HEK293T (cell line): ENCODE measurements at regions not wholly inside any gene's neighbourhood (a gene's known extent, or its start where the extent isn't known, plus 50 kb on each side); places are given as distances from the start of the nearest gene placed in this dataset.

ENCODE experiments used
- CTCF ChIA-PET: fragments of 350-600 bp; formaldehyde crosslinking; extraction: SDS; loops from one replicate; lab custom pipeline; 2021; ENCODE audit warnings: antibody characterized with exemption, inconsistent platforms; lab: Yijun Ruan, JAX
- POLR2A ChIA-PET: fragments of 350-600 bp; formaldehyde crosslinking; extraction: SDS; loops from one replicate; lab custom pipeline; 2020; ENCODE audit warnings: antibody characterized with exemption, inconsistent platforms; lab: Yijun Ruan, JAX
- DNase-seq: peaks from one replicate; pipeline ENCODE4 v3.0.0; 2012; ENCODE audit warnings: mixed read lengths; ENCODE audit errors: extremely low spot score
- ARNT ChIP-seq: fragments of 450-650 bp; IDR thresholded peaks from 2 replicates; pipeline ENCODE4 v1.6.1; 2017; ENCODE audit warnings: mild to moderate bottlenecking
- BHLHE40 ChIP-seq: fragments of 450-650 bp; IDR thresholded peaks from 2 replicates; pipeline ENCODE4 v1.6.1; 2016; ENCODE audit warnings: mild to moderate bottlenecking, moderate library complexity, borderline replicate concordance
- CTBP1 ChIP-seq: fragments of 450-650 bp; IDR thresholded peaks from 2 replicates; pipeline ENCODE4 v1.6.1; 2016; ENCODE audit warnings: borderline replicate concordance
- ELF4 ChIP-seq: fragments of 450-650 bp; IDR thresholded peaks from 2 replicates; pipeline ENCODE4 v1.6.1; 2017; ENCODE audit warnings: antibody characterized with exemption
- FOXA1 ChIP-seq: fragments of 450-650 bp; IDR thresholded peaks from 2 replicates; pipeline ENCODE4 v1.6.1; 2016; ENCODE audit warnings: mild to moderate bottlenecking
- FOXK2 ChIP-seq: fragments of 450-650 bp; IDR thresholded peaks from 2 replicates; pipeline ENCODE4 v1.6.1; 2016; ENCODE audit warnings: mild to moderate bottlenecking
- FOXM1 ChIP-seq: fragments of 450-650 bp; IDR thresholded peaks from 2 replicates; pipeline ENCODE4 v1.6.1; 2017; ENCODE audit warnings: mild to moderate bottlenecking, borderline replicate concordance
- HDGF ChIP-seq: fragments of 450-650 bp; IDR thresholded peaks from 2 replicates; pipeline ENCODE4 v1.6.1; 2017; ENCODE audit warnings: antibody characterized with exemption, borderline replicate concordance
- L3MBTL2 ChIP-seq: fragments of 450-650 bp; conservative IDR thresholded peaks from 2 replicates; pipeline ENCODE4 v1.6.1; 2016; ENCODE audit warnings: mild to moderate bottlenecking
- LEF1 ChIP-seq: fragments of 450-650 bp; IDR thresholded peaks from 2 replicates; pipeline ENCODE4 v1.6.1; 2017; ENCODE audit warnings: mild to moderate bottlenecking, borderline replicate concordance
- NFRKB ChIP-seq: fragments of 450-650 bp; IDR thresholded peaks from 2 replicates; pipeline ENCODE4 v1.6.1; 2016; ENCODE audit warnings: mild to moderate bottlenecking, moderate library complexity
- SP1 ChIP-seq: fragments of 450-650 bp; IDR thresholded peaks from 2 replicates; pipeline ENCODE4 v1.6.1; 2017
- SUZ12 ChIP-seq: fragments of 450-650 bp; IDR thresholded peaks from 2 replicates; pipeline ENCODE4 v1.6.1; 2016; ENCODE audit warnings: mild to moderate bottlenecking
- TARDBP ChIP-seq: fragments of 450-650 bp; IDR thresholded peaks from 2 replicates; pipeline ENCODE4 v1.6.1; 2016
- ZNF384 ChIP-seq: fragments of 450-650 bp; IDR thresholded peaks from 2 replicates; pipeline ENCODE4 v1.6.1; 2016
- TF ChIP-seq, protein P1 (sequence below): fragments of 450-650 bp; IDR thresholded peaks from 2 replicates; pipeline ENCODE4 v1.6.1; 2016

- no peak for TF ChIP-seq ZNF384
- TF ChIP-seq FOXM1 = no peak
- TF ChIP-seq LEF1 = no peak
- CTCF ChIA-PET = no interaction called here
- POLR2A ChIA-PET = no interaction called here
- DNase-seq = no peak
These were observed 440.4 kb downstream of the CCDC85A start for GRCh38 chr2:56624181-56624580.

GRCh38 chr2:56626927-56627326 is 443.1 kb downstream of the CCDC85A start:
- POLR2A ChIA-PET = no interaction called here
- no peak for DNase-seq
- TF ChIP-seq BHLHE40 (no peak), ELF4 (no peak), FOXM1 (no peak), FOXK2 (no peak), LEF1 (no peak), NFRKB (no peak), ZNF384 (no peak), TARDBP (no peak), L3MBTL2 (no peak), FOXA1 (no peak), SUZ12 (no peak), SP1 (no peak), CTBP1 (no peak), HDGF (no peak)
- TF ChIP-seq, protein P1, sequence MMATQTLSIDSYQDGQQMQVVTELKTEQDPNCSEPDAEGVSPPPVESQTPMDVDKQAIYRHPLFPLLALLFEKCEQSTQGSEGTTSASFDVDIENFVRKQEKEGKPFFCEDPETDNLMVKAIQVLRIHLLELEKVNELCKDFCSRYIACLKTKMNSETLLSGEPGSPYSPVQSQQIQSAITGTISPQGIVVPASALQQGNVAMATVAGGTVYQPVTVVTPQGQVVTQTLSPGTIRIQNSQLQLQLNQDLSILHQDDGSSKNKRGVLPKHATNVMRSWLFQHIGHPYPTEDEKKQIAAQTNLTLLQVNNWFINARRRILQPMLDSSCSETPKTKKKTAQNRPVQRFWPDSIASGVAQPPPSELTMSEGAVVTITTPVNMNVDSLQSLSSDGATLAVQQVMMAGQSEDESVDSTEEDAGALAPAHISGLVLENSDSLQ = no peak
- CTCF ChIA-PET = interaction anchor here (0.5 kb wide), 1 partner anchor 665 kb away, joined by 3 read pairs; no protein-coding TSS in a partner anchor

DNA sequence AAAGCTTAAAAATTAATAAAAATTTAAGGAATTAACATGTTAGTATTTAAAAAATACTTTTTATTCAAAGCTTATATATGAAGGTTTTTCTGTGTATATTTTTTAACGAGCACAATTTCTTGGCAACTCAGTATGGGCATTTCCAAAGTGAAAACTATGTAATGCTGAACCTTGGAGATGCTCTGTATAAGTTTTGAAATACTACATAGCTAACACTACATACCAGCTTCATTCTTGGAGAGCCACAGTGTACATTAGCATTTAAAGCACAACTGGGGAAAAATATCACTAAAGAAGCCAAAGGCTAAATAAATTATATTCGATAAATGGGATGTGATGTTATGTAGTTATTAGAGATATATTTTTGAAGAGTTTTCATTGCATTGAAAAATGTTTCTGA is 446.5 kb downstream of the CCDC85A start:
- DNase-seq = no peak
- TF ChIP-seq TARDBP = no peak
- no peak for TF ChIP-seq LEF1
- no peak for TF ChIP-seq FOXM1
- TF ChIP-seq SUZ12 = no peak
- TF ChIP-seq ARNT = no peak
- TF ChIP-seq, protein P1 = no peak
- no peak for TF ChIP-seq HDGF
- ChIA-PET POLR2A (no interaction called here), CTCF (no interaction called here)

DNA sequence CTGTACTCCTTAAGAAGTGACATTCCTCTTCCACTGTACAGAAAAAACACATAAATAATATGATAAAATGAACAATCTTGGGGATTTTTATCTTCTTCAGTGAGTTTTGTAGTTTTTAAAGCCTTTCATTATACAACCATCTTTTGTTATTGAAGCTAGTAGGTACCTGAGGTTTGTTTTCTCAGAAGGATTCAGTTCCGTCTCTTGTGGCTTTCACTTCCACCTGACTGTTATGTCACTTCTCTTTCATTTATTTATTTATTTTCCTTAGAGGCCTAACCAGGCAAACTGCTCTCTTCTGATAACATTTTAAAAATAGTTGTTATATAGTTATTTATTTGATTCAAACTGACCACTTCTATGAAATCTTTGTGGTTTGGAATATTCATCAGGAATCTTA is 464.2 kb downstream of the CCDC85A start:
- no peak for DNase-seq
- CTCF ChIA-PET = no interaction called here
- TF ChIP-seq NFRKB (no peak), HDGF (no peak), FOXM1 (no peak), CTBP1 (no peak), TARDBP (no peak), SUZ12 (no peak), ELF4 (no peak), ZNF384 (no peak), BHLHE40 (no peak), SP1 (no peak), ARNT (no peak), L3MBTL2 (no peak)
- POLR2A ChIA-PET = no interaction called here

DNA sequence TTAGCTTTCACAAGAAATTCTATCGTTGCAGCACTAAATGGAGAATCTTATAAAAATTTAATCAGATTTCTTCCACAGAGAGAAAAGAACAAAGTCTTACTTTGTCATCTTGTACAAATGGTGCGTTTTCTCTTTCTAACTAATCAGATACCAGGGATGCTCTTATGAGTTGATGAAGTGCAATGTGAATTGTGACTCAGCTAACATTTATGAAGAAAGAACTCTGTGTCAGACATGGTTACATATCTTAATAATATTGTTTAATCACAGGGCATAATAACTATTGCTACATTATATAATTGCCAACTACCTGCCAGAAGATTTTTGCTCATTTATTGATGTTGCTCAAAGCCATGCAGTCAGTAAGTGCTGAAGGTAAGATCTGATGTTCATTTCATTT is 465.0 kb downstream of the CCDC85A start:
- POLR2A ChIA-PET = no interaction called here
- no peak for DNase-seq
- CTCF ChIA-PET = no interaction called here
- TF ChIP-seq ARNT (no peak), ELF4 (no peak)

- no peak for DNase-seq
- ChIA-PET CTCF (no interaction called here), POLR2A (no interaction called here)
- TF ChIP-seq FOXM1 (no peak), FOXA1 (no peak), LEF1 (no peak), CTBP1 (no peak), ELF4 (no peak), BHLHE40 (no peak), TARDBP (no peak), SUZ12 (no peak), ZNF384 (no peak), NFRKB (no peak), ARNT (no peak)
- TF ChIP-seq, protein P1 = no peak
These were observed 471.1 kb downstream of the CCDC85A start for GRCh38 chr2:56654936-56655335.

- ChIA-PET POLR2A (no interaction called here), CTCF (no interaction called here)
- TF ChIP-seq NFRKB = no peak
- DNase-seq = no peak
These were observed 473.0 kb downstream of the CCDC85A start for GRCh38 chr2:56656826-56657225.

DNA sequence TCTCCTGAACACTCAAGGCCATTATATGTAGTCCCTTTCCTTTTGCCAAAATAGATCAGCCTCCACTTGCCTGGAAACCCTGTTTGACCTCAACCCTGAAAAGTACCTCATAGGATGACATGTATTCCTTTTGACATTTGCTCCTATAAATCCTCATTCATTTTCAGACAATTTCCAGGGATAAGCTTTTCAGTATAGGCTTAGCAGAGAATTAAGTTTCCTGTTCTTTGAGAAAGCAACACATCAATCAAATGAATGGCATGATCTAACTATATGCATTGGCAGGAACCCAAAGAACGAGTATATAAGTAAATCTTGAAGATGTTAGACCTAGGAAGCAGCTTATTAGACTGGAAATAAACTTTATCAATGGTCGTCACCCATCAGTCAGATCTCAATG is 483.0 kb downstream of the CCDC85A start:
- CTCF ChIA-PET = no interaction called here
- DNase-seq = no peak
- POLR2A ChIA-PET = no interaction called here
- TF ChIP-seq ARNT (no peak), FOXK2 (no peak), SUZ12 (no peak), NFRKB (no peak), BHLHE40 (no peak), TARDBP (no peak), FOXM1 (no peak), ZNF384 (no peak), ELF4 (no peak), L3MBTL2 (no peak), HDGF (no peak)
